ENCODE measurements at regions not wholly inside any gene's neighbourhood (a gene's known extent, or its start where the extent isn't known, plus 50 kb on each side); places are given as distances from the start of the nearest gene placed in this dataset.

- TF ChIP-seq CTCF (IDR thresholded peaks at IDR 0.05) (no peak), EP300 (IDR thresholded peaks at IDR 0.05) (no peak), POLR2AphosphoS5 (IDR thresholded peaks at IDR 0.05) (no peak)
Observed at GRCh38 chr2:65562890-65563289, 130.5 kb upstream of the SPRED2 start.

Measured in gastroesophageal sphincter (tissue), 3 donors.